SK-N-MC (cell line): ENCODE measurements at regions not wholly inside any gene's neighbourhood (a gene's known extent, or its start where the extent isn't known, plus 50 kb on each side); places are given as distances from the start of the nearest gene placed in this dataset.

Experiments
- FOXP2 ChIP-seq: optimal IDR thresholded peaks from 2 replicates; pipeline ENCODE3; 2011; ENCODE audit warnings: mild to moderate bottlenecking, moderate library complexity; ENCODE audit not compliant: insufficient read depth; ENCODE audit errors: extremely low read length, control extremely low read depth
- POLR2AphosphoS5 ChIP-seq: IDR thresholded peaks from 2 replicates; pipeline ENCODE4 v1.6.1; 2012; ENCODE audit warnings: mild to moderate bottlenecking, low read depth, low read length, borderline replicate concordance

DNA sequence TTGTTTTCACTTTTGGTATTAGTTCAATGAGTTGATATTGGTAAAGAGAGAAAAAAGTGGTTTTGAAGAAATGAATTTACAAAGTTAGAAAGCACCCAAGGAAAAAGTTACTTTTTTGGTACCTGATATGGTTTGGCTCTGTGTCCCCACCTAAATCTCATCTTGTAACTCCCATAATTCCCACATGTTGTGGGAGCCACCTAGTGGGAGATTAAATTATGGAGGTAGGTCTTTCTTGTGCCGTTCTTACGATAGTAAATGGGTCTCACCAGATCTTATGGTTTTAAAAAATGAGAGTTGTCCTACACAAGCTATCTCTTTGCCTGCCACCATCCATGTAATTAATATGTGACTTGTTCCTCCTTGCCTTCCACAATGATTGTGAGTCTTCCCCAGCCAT is 965.6 kb upstream of the NRXN1 start:
- no peak for TF ChIP-seq POLR2AphosphoS5
- no peak for TF ChIP-seq FOXP2
